Skin epidermis (tissue), 12 donors: ENCODE measurements at regions not wholly inside any gene's neighbourhood (a gene's known extent, or its start where the extent isn't known, plus 50 kb on each side); places are given as distances from the start of the nearest gene placed in this dataset.
A peak's percentile ranks its signal among the peaks of the same experiment; 100 is the strongest.

ENCODE experiments used
- H3K27ac ChIP-seq, 21 experiments: fragments of 200-600 bp; sonication (generic) in 11 of 21; one replicate each; pipeline ENCODE4 v1.5.0; 2020; ENCODE audit warnings: mild to moderate bottlenecking in 3 of 21, inconsistent platforms in 2 of 21, moderate library complexity in 2 of 21
- H3K4me3 ChIP-seq, 7 experiments: fragments of 200-600 bp; sonication (generic) in 2 of 7; one replicate each; pipeline ENCODE4 v1.5.0; 2020; ENCODE audit warnings: inconsistent platforms in 2 of 7, mild to moderate bottlenecking in 2 of 7, moderate library complexity in 1 of 7

- Histone ChIP-seq H3K4me3 (no peak overlapping the region), H3K27ac (no peak overlapping the region)
Observed at GRCh38 chr13:85265296-85265695, 533.9 kb downstream of the SLITRK6 start.

GRCh38 chr13:85262499-85262898 is 536.7 kb downstream of the SLITRK6 start:
- no peak overlapping the region for H3K4me3 ChIP-seq
- no peak overlapping the region for H3K27ac ChIP-seq

- Histone ChIP-seq H3K4me3 (no peak overlapping the region), H3K27ac (no peak overlapping the region)
Observed at GRCh38 chr13:85261757-85262346, 537.4 kb downstream of the SLITRK6 start.

- no peak overlapping the region for H3K4me3 ChIP-seq
- H3K27ac ChIP-seq: no peak overlapping the region
Observed at GRCh38 chr13:85260896-85261295, 538.3 kb downstream of the SLITRK6 start.

GRCh38 chr13:85255978-85256377 is 543.2 kb downstream of the SLITRK6 start:
- Histone ChIP-seq H3K4me3 (no peak overlapping the region), H3K27ac (no peak overlapping the region)

GRCh38 chr13:85254641-85255040 is 544.6 kb downstream of the SLITRK6 start:
- Histone ChIP-seq H3K27ac (no peak overlapping the region), H3K4me3 (no peak overlapping the region)

GRCh38 chr13:85249151-85249550 is 550.1 kb downstream of the SLITRK6 start:
- H3K27ac ChIP-seq: no peak overlapping the region
- no peak overlapping the region for H3K4me3 ChIP-seq

GRCh38 chr13:85247780-85248179 is 551.4 kb downstream of the SLITRK6 start:
- no peak overlapping the region for H3K27ac ChIP-seq
- no peak overlapping the region for H3K4me3 ChIP-seq

- no peak overlapping the region for H3K27ac ChIP-seq
- H3K4me3 ChIP-seq: no peak overlapping the region
Observed at GRCh38 chr13:85243831-85244230, 555.4 kb downstream of the SLITRK6 start.

GRCh38 chr13:85241060-85241459 is 558.2 kb downstream of the SLITRK6 start:
- Histone ChIP-seq H3K27ac (no peak overlapping the region), H3K4me3 (no peak overlapping the region)

- Histone ChIP-seq H3K27ac (peak overlapping the region in 1 of 21 experiments; percentile 25), H3K4me3 (no peak overlapping the region)
Observed at GRCh38 chr13:85236413-85236812, 562.8 kb downstream of the SLITRK6 start.

GRCh38 chr13:85230691-85231093 is 568.5 kb downstream of the SLITRK6 start:
- H3K4me3 ChIP-seq: no peak overlapping the region
- no peak overlapping the region for H3K27ac ChIP-seq

GRCh38 chr13:85228692-85229091 is 570.5 kb downstream of the SLITRK6 start:
- H3K4me3 ChIP-seq: no peak overlapping the region

GRCh38 chr13:85223883-85224656 is 575.1 kb downstream of the SLITRK6 start:
- Histone ChIP-seq H3K27ac (peak overlapping the region in 1 of 21 experiments; percentile 33), H3K4me3 (no peak overlapping the region)

More at GRCh38 chr13:85228692-85229091, 570.5 kb downstream of the SLITRK6 start:
- no peak overlapping the region for H3K27ac ChIP-seq

GRCh38 chr13:85216576-85216975 is 582.6 kb downstream of the SLITRK6 start:
- H3K27ac ChIP-seq: no peak overlapping the region
- H3K4me3 ChIP-seq: no peak overlapping the region

GRCh38 chr13:85212692-85213091 is 586.5 kb downstream of the SLITRK6 start:
- Histone ChIP-seq H3K4me3 (no peak overlapping the region), H3K27ac (no peak overlapping the region)

GRCh38 chr13:85204668-85205344 is 594.4 kb downstream of the SLITRK6 start:
- H3K4me3 ChIP-seq: no peak overlapping the region

GRCh38 chr13:85197431-85197830 is 601.8 kb downstream of the SLITRK6 start:
- Histone ChIP-seq H3K27ac (no peak overlapping the region), H3K4me3 (no peak overlapping the region)

More at GRCh38 chr13:85204668-85205344, 594.4 kb downstream of the SLITRK6 start:
- H3K27ac ChIP-seq: no peak overlapping the region

- no peak overlapping the region for H3K4me3 ChIP-seq
- no peak overlapping the region for H3K27ac ChIP-seq
Observed at GRCh38 chr13:85194482-85194881, 604.7 kb downstream of the SLITRK6 start.

- Histone ChIP-seq H3K27ac (no peak overlapping the region), H3K4me3 (no peak overlapping the region)
Observed at GRCh38 chr13:85191996-85192718, 607.1 kb downstream of the SLITRK6 start.
